Caco-2 (cell line): ENCODE measurements at regions not wholly inside any gene's neighbourhood (a gene's known extent, or its start where the extent isn't known, plus 50 kb on each side); places are given as distances from the start of the nearest gene placed in this dataset.

Experiments used
- BruUV-seq: library from RNA; stranded (reverse); fragments of 400-500 nt; replicated peaks from 2 replicates; lab custom pipeline; 2021; lab: Mats Ljungman, UMichigan
- CTCF ChIA-PET: fragments of 300-600 bp; sonication (Branson Sonifier 250); formaldehyde crosslinking; loops from one replicate; lab custom pipeline; 2022; ENCODE audit warnings: antibody characterized with exemption; lab: Charles Lee
- POLR2A ChIA-PET: fragments of 300-600 bp; sonication (Branson Sonifier 250); formaldehyde crosslinking; loops from one replicate; lab custom pipeline; 2022; ENCODE audit warnings: antibody characterized with exemption; lab: Charles Lee
- DNase-seq, 2 experiments: peaks; one replicate each; pipeline versions ENCODE4 v3.0.0 to v3.0.0-alpha.2; 2020 to 2022
- H3K27me3 ChIP-seq: replicated peaks from 2 replicates; pipeline ENCODE4 v1.6.0; 2011; ENCODE audit warnings: low read length; ENCODE audit not compliant: control insufficient read depth, insufficient read depth
- H3K36me3 ChIP-seq: 2 replicates; pipeline ENCODE4 v1.5.1; 2011; ENCODE audit warnings: low read length; ENCODE audit not compliant: control insufficient read depth, insufficient read depth
- H3K4me1 ChIP-seq: fragments of 250-450 bp; sonication (Bioruptor Pico); 2 replicates; pipeline ENCODE4 v1.5.1; 2020; ENCODE audit warnings: mild to moderate bottlenecking
- H3K4me3 ChIP-seq: 2 replicates; pipeline ENCODE4 v1.5.1; 2011; ENCODE audit warnings: low read depth, mild to moderate bottlenecking, control low read depth, low read length
- H3K9me3 ChIP-seq: fragments of 250-450 bp; sonication (Bioruptor Pico); 2 replicates; pipeline ENCODE4 v1.5.1; 2020; ENCODE audit warnings: mild to moderate bottlenecking, moderate library complexity
- H3K27ac Mint-ChIP-seq: one replicate; pipeline ENCODE4 v1.8.0; 2022; ENCODE audit warnings: mixed read lengths; ENCODE audit not compliant: unreplicated experiment
- H3K27me3 Mint-ChIP-seq: one replicate; pipeline ENCODE4 v1.8.0; 2022; ENCODE audit warnings: mixed read lengths; ENCODE audit not compliant: insufficient read depth, unreplicated experiment
- H3K36me3 Mint-ChIP-seq: one replicate; pipeline ENCODE4 v1.8.0; 2022; ENCODE audit warnings: mild to moderate bottlenecking, mixed read lengths; ENCODE audit not compliant: insufficient read depth, unreplicated experiment
- H3K4me1 Mint-ChIP-seq: one replicate; pipeline ENCODE4 v1.8.0; 2022; ENCODE audit warnings: low read depth, mixed read lengths; ENCODE audit not compliant: unreplicated experiment
- H3K4me3 Mint-ChIP-seq: one replicate; pipeline ENCODE4 v1.8.0; 2022; ENCODE audit warnings: mild to moderate bottlenecking, moderate library complexity, mixed read lengths; ENCODE audit not compliant: unreplicated experiment
- H3K9me3 Mint-ChIP-seq: one replicate; pipeline ENCODE4 v1.8.0; 2022; ENCODE audit warnings: mixed read lengths; ENCODE audit not compliant: unreplicated experiment
- intact Hi-C: fragments of 100-400 bp; cut with micrococcal nuclease; formaldehyde crosslinking; loops from one replicate; pipeline ENCODE4 v1.10.0; 2022; ENCODE audit not compliant: unreplicated experiment
- TF ChIP-seq, protein P1 (sequence below), 2 experiments: fragments of 200-600 bp in 1 of 2; IDR thresholded peaks; 1 replicate in 1 of 2; 2 replicates in 1 of 2; pipeline versions ENCODE4 v1.5.1 to v1.8.0; 2011 to 2022; ENCODE audit warnings: antibody characterized with exemption in 1 of 2, control low read depth in 1 of 2, inconsistent platforms in 1 of 2, low read depth in 1 of 2, low read length in 1 of 2, mild to moderate bottlenecking in 1 of 2, moderate library complexity in 1 of 2; ENCODE audit not compliant: insufficient read depth in 1 of 2, severe bottlenecking in 1 of 2, unreplicated experiment in 1 of 2

DNA sequence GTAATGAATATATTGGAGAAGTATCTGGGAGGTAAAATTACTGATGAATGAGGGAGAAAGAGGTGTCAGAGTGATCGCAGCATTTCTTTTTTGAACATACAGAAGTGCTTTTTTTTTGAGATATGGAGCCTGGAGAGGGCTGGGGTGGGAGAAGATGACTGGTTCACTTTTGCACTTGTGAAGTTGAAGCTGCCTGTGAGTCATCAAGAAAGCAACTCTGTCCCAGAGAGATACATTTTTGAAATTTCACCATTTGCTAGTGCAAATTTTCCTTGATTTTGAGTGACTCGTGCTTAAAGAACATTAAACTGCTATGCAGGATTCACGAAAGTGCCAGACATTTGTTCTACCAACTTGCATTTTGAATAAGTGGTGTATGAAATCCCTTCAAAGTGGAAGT is 81.8 kb downstream of the ADRA2A start:
- DNase-seq, result no peak
- Histone ChIP-seq H3K9me3 (no peaks in the 10 kb centered on the region), H3K36me3 (no peaks in the 10 kb centered on the region), H3K4me1 (no peaks in the 10 kb centered on the region), H3K4me3 (no peak overlapping the region), H3K27me3 (no peaks in the 10 kb centered on the region; the same call in 1 of the 2 replicates)
- intact Hi-C loops, result no loop called here
- Mint-ChIP-seq H3K4me3 (no peak overlapping the region), H3K27me3 (peaks cover 12% of the 10 kb centered on the region), H3K9me3 (no peaks in the 10 kb centered on the region), H3K36me3 (no peaks in the 10 kb centered on the region), H3K27ac (no peak overlapping the region), H3K4me1 (no peaks in the 10 kb centered on the region)
- ChIA-PET POLR2A (no interaction called here), CTCF (no interaction called here)
- TF ChIP-seq, protein P1, sequence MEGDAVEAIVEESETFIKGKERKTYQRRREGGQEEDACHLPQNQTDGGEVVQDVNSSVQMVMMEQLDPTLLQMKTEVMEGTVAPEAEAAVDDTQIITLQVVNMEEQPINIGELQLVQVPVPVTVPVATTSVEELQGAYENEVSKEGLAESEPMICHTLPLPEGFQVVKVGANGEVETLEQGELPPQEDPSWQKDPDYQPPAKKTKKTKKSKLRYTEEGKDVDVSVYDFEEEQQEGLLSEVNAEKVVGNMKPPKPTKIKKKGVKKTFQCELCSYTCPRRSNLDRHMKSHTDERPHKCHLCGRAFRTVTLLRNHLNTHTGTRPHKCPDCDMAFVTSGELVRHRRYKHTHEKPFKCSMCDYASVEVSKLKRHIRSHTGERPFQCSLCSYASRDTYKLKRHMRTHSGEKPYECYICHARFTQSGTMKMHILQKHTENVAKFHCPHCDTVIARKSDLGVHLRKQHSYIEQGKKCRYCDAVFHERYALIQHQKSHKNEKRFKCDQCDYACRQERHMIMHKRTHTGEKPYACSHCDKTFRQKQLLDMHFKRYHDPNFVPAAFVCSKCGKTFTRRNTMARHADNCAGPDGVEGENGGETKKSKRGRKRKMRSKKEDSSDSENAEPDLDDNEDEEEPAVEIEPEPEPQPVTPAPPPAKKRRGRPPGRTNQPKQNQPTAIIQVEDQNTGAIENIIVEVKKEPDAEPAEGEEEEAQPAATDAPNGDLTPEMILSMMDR (IDR thresholded peaks at IDR 0.05; ENCODE audit: insufficient read depth in 1 of 2, low read depth in 1 of 2, low read length in 1 of 2, severe bottlenecking in 1 of 2, unreplicated experiment in 1 of 2), result no peak
- no TSS peak for BruUV-seq

DNA sequence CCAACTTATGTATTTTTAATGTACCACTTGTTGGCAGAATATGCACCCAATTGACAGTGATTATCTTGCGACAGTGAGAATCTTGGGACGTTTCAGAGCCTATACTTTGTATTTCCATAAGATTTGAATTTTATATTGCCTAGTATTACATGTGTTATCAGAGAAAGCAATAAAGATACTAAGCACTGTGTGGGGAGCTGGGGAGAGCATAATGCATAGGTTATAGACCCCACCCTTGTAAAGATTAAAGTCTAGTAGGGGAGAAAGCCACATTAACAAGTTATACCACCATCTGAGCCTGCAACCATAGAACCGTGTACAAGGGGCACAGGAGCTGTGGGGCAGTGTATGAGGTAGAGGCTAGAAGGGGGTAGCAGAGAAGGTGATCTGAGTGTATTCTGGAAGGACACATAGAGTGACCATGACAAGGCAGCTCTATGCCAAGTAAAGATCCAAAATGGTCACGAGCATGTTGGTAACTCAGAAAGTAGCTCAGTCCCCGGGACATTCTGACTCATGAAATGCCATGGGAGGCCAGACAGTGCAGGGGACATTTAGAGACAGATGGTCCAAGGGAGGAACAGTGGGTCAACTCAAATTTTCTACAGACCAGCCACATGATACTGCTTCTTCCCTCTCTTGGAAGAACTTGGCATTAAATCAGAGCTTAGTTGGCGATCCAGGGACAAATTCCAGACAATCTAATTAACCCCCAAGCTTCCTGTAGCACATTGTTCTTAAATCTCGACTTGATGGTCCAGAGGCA is 84.5 kb downstream of the ADRA2A start:
- TF ChIP-seq, protein P1 (IDR thresholded peaks at IDR 0.05; ENCODE audit: insufficient read depth in 1 of 2, low read depth in 1 of 2, low read length in 1 of 2, severe bottlenecking in 1 of 2, unreplicated experiment in 1 of 2), result no peak
- Histone ChIP-seq H3K36me3 (no peaks in the 10 kb centered on the region), H3K9me3 (no peaks in the 10 kb centered on the region), H3K4me3 (no peak overlapping the region), H3K27me3 (no peaks in the 10 kb centered on the region), H3K4me1 (no peaks in the 10 kb centered on the region)
- Mint-ChIP-seq H3K27ac (no peak overlapping the region), H3K4me1 (no peaks in the 10 kb centered on the region), H3K27me3 (peaks cover 17% of the 10 kb centered on the region), H3K36me3 (no peaks in the 10 kb centered on the region), H3K4me3 (no peak overlapping the region), H3K9me3 (peaks cover 7% of the 10 kb centered on the region)
- intact Hi-C loops, result no loop called here
- BruUV-seq, result no TSS peak
- CTCF ChIA-PET, result no interaction called here
- no peak for DNase-seq
- POLR2A ChIA-PET, result no interaction called here

DNA sequence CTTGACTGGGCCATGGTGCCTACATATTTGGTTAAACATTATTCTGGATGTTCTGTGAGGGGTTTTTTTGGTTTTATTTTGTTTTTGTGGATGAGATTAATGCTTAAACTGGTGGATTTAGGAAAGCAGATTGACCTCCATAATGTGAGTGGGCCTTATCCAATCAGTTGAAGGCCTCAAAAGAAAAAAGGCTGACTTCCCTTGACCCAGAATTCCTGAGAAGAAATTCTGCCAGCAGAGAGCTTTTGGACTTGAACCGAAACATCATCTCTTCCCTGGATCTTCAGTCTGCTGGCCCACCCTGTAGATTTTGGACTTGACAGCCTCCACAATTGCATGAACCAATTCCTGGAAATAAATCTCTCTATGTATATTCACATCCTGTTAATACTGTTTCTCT is 94.4 kb downstream of the ADRA2A start:
- H3K9me3 Mint-ChIP-seq, result peaks cover 4% of the 10 kb centered on the region
- H3K4me1 Mint-ChIP-seq, result no peaks in the 10 kb centered on the region
- H3K4me3 Mint-ChIP-seq, result no peak overlapping the region
- H3K27me3 Mint-ChIP-seq, result peaks cover 10% of the 10 kb centered on the region
- no peaks in the 10 kb centered on the region for H3K36me3 Mint-ChIP-seq
- Histone ChIP-seq H3K36me3 (no peaks in the 10 kb centered on the region), H3K4me1 (no peaks in the 10 kb centered on the region), H3K4me3 (no peak overlapping the region), H3K27me3 (no peaks in the 10 kb centered on the region), H3K9me3 (no peaks in the 10 kb centered on the region; the same call in 1 of the 2 replicates)
- no TSS peak for BruUV-seq
- TF ChIP-seq, protein P1 (IDR thresholded peaks at IDR 0.05; ENCODE audit: insufficient read depth in 1 of 2, low read depth in 1 of 2, low read length in 1 of 2, severe bottlenecking in 1 of 2, unreplicated experiment in 1 of 2), result no peak
- CTCF ChIA-PET, result no interaction called here
- no peak for DNase-seq
- intact Hi-C loops, result no loop called here
- no peak overlapping the region for H3K27ac Mint-ChIP-seq
- POLR2A ChIA-PET, result no interaction called here
